IPS-NIHi11 (cell line): ENCODE measurements at regions not wholly inside any gene's neighbourhood (a gene's known extent, or its start where the extent isn't known, plus 50 kb on each side); places are given as distances from the start of the nearest gene placed in this dataset.
"Not testable (repeated sequence)": the region's sequence is repeated elsewhere in the genome, so short reads cannot be mapped to it uniquely, and the experiment has no call there.

ENCODE experiments used
- DNase-seq: peaks from one replicate; pipeline ENCODE4 v3.0.0; 2012; ENCODE audit warnings: mixed read lengths, low spot score

DNA sequence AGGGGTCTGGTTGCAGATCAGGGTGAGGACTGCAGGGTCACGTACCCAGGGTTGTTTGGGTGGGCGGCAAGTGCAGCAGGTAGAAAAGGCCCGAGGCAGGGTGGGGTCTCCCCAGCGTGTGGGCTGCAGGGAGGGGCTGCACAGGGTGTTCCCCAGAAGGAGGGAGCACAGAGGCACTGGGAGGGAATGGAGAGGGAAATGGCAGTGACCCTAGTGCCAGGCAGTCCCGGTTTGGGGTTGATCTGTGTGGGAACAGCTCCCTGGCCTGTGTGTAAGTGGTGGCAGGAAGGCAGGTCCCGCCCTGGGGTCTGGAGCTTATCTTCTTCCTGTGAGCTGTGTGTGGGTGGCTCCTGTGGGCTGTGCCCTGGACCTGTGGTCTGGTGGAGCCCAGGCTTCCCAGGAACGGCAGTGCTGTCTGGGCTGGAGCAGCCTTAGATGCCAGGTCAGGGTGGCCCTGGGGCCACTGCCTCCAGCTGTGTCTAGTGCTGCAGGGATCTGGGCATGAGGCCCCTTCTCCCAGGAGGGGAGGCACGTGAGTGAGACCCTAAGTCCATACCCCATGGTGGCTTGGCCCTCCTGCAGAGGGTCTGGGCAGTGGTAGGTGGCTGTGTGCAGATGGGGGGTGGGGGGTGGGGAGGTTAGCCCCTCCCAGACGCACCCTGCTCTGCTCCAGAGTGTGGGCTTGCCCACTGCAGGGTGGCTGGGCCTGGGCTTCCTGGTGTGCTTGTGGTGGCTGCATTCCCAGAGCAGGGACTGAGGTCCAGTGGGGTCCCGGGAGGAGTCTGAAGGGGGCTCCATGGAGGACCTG is 363.5 kb downstream of the TMEM121 start:
- DNase-seq, result no peak

DNA sequence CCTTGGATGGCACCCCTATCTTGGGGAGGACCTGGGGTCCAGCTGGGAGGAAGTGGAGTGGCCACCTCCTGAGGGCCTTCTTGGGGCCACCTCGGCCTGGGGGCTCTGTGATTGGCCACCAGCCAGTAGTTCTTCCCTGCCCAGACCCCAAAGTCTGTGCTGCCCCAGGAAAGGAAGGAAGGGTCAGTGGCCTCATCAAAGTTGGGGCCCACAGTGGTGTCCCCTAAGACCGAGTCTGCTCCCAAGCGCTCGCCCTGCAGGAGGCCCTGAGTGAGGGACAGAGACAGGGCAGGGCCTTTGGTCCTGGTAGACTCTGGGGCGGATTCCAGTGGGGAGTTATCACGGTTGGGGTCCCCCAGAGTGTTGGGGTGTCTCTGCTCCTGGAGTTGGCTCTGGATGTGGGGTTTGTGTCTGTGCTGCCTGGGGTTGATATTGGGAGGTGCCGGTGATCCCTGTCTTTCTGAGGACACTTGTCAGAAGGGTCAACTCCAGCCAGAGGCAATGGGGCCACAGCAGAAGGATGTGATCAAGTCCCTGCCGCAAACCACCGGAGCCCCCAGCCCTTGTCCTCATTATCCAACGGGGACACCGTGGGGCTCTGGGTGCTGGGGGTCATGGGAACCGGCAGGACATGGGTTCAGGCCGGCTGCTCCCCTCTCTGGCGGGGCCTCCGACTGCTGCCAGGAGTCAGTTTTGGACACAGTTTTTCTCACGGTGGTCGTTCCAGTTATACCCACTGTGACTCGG is 364.3 kb downstream of the TMEM121 start:
- no peak for DNase-seq

DNA sequence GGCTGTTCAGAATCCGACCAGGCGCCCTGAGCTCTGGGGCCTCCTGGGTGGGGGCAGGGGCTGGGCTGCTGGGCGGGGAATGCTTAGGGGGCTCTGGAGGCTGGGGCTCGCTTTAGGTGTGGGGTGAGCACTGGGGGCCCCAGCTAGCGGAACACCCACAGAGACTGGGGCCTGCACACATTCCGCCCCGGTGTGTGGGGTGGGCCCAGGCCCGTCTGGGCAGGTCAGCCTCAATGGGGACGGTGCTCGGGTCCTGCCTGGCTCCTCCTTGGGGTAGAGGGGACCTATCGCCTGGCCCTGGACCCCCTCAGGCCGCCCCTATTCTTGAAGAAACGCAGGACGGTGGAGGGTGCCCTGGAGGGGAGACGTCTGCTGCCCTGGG is 364.8 kb downstream of the TMEM121 start:
- no peak for DNase-seq

DNA sequence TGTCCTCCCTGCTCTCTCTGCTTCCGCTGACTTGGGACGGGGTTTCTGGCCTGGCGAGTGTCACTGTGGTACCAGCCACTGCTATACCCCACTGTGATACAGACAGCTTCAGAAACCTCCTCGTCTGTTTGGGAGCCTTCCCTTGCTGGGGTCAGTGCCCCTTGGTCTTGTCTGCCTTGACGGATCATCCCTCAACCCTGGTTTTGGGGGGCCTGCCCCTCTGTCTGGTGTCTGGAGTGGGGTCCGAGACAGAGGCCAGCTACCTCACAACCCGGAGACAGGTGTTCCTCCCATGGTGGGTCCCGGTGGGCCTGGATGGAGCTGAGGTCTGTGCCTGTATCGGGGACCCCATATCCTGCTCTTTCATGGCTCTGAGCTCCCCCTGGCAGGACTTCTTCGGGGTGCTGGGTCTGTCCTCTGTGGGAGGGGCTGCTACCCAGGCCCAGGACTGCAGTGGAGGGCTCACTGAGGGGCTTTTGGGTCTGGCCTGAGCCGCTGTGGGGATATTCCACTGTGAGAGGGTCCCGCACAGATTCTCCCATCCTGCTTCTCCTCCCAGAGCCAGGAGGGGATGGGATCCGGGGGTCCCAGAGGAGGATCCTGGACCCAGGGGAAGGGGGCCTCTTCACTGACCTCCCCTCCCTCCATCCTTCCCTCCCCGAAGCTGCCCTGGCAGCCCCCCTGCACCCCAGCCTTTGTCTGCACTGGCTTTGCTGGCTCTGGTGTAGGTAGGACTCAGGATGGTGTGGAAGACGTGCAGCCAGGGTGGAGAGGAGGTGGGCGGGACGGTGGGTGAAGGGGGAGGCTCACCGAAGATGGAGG is 365.5 kb downstream of the TMEM121 start:
- no peak for DNase-seq

DNA sequence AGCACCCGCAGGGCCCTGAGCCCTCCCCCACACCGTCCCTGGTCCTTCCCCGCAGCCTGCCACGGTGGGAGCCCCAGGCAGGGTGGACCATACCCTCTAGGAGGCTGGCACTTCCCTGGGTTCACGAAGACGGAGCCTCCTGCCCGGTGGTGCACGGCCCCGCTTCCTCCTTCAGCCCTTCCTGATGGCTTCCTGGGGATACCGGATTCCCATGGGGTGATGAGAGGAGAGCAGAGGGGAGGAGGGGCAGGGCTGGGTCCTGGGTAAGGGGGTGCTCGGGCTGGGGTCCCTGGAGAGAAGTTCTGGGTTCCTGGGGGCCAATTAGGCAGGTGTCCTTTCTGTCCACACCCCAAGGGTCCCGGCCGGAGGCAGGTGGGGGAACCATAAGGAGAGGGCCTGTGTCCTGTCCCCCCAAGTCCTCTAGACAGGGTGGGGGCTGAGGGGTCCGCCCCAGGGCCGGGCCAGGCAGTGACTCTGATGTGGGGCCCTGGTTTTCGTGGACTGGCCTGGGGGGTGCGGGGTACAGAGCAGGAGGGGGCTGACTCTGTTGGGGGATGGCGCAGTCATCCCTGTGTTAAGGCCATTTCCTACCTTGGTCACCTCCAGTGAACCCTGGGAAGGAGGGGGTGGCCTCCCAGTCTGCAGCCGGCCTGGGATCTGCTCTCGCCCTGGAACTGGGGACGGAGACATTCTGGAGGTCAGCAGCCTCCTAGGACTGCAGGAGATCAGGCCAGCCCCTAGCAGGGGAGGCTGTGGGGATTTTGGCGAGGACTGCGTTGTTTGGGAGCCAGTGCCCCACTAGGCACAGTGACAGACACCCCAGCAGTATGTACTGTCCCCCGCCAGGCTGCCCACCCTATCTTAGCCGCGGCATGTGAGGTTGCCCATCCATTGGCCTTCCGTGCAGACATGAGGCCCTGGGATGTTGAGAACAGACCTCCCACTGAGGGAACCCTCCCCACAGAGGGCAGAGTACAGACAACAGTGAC is 366.4 kb downstream of the TMEM121 start:
- not testable (repeated sequence) for DNase-seq

DNA sequence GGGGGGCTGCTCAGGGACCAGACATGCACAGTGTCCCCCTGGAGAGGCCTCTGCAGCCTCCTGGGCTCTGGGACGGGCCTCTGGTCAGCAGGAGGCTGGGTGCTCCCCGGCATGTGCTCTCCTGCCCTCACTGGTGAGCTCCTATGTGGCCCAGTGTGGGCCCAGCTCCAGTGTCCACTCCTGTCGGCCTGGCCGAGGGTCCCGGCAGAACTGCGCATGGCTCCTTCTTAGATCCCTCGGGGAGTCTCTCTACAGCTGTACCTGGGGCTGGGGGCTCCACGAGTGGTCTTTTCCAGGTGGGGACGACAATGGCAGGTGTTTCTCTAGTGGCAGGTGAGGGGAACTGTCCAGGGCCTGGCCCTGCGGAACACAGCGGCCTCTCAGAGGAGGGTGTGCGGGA is 367.3 kb downstream of the TMEM121 start:
- DNase-seq, result not testable (repeated sequence)

DNA sequence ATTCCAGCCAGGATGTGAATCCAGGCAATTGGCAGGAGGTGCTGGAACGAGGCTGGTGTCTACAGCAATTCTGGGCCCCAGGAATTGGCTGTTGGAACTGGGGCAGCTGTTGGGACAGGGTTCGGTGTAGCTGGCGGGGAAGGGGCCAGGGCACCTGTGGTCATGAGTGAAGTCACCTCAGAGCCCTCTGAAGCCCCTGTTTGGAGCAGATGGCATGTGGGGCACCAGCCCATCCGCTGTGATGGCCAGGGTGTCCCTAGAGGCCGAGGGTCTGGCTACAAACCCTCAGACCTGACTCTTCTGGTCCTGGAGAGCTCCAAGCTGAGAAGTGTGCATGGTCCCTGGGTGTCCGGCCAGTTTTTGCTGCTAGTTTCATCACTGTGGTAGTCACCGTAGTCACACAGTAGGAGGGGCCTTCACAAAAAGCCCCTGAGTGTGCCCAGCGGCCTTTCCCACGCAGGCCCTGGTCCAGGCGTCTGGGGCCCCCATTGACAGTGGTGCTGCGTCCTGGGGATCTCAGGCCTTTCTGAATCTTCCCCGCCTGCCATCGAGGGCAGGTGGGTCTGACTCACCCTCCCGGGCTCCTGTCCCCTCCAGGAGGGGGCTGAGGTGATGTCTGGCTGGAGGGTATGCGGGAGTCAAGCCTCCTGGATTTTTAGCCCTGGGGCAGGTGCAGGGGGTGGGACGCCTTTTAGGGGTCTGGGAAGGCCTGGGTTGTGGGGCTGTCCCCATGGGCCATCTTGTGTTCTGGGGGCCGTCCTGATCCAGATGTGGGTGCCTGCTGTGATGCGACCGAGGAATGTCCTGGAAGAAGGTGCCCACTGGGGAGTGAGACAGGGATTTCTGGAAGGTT is 368.0 kb downstream of the TMEM121 start:
- no peak for DNase-seq

DNA sequence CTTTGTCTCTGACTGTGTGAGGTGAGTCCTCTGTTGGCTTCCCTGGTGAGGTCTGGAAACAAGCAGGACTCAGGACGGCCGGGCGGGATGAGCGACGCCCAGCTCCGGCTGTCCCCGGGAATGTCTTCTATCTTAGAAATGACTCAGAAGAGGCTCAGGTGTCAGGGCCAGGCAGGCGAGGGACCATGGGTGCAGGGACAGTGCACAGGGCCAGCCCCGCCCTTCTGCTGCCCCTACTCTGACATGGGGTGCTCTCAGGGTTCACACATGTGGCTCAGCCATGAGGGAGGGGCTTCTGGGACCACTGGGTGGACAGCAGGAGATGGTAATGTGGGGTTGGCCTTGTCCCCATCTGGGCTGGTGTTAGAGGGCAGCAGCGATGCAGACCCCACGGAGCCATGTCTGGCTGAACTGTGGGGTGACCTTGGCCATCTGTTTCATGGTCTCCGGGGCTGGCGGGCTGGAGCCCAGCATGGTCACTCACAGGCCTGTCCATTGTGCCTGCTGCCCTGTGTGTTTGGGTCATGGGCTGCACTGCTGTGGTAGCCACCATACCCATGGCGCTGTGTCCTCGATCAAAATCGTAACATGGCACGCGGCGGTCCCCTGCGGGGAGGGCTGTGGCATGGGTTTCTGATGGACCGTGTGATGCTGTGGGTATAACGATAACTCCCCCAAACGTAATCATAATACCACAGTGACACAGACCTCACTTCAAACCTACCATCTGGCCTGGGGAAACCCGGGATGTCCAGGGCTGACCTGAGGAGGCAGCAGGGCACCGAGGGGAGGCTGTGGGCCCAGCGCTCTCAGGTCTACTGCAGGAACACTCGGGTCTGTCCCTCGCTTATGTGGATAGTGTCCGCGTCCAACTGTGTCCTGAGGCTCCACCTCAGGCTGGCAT is 368.8 kb downstream of the TMEM121 start:
- no peak for DNase-seq

DNA sequence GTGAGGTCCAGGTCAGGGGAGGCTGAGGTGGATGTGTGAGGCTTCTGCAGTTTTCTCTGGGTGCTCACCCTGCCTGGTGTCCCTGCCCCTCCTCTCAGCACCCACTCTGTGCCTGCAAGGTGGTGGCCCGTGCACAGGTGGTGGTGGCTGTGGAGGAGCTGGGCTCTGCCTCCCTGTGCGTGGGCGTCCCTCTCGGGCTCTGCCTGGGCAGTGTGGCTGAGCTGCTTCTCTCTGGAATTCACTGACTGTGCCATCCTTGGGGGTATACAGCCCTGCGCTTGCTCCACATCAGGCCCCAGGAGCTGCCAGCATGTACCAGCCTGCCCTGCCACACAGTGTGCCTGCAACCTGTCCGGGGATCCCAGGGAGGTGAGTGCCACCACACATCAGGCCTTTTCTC is 369.8 kb downstream of the TMEM121 start:
- not testable (repeated sequence) for DNase-seq

DNA sequence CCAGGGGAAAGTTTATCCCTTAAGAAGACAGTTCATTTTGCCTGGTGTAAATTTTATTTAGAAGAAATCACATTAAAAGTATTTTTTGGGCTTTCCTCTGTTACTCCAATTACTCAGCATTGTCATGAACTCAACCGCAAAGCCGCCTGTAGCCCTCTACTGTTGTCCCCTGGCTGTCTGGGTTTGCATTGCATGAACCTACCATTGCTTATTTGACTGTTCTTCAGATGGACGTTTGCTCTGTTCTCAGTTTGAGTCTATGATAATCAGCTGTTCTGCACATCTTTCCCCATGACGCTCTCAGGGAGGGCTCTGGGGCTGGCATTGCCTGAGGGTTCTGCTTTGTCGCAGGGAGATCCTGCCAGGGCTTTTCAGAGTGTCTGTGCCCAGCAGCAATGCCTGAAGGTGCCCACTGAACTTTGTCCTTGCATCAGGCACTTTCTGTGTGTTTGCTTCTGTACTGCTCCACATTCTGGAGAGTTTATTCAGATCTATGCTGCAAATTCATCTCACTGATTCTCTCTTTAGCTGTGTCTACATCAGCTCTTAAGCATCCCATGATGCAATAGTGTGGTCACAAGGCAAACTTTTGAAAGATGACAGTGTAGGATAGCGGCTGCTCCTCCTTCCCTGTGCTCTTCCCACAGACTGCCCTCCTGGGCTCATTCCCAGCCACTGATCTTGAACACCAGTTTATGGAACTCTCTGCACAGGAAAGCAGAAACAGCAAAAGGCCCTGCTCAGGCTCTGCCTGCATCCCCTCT is 370.8 kb downstream of the TMEM121 start:
- DNase-seq, result not testable (repeated sequence)

DNA sequence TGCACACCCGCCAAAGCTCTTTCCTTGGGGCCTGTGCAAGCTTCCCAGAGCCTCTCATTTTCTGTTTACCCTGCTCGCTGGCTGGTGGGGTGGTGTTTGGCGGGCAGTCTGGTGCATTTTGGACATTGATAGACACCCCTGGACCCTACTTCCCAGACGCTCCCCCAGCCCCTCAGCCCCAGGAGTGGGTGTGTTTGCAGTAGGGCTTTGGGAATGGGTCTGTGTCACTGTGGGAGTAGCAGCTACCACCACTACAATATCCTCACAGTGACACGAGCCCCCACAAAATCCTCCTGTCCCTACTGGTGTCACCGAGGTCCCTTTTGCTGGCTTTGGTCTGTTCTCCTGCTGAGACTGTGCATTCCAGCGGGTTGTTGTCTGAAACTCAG is 371.3 kb downstream of the TMEM121 start:
- DNase-seq, result no peak

DNA sequence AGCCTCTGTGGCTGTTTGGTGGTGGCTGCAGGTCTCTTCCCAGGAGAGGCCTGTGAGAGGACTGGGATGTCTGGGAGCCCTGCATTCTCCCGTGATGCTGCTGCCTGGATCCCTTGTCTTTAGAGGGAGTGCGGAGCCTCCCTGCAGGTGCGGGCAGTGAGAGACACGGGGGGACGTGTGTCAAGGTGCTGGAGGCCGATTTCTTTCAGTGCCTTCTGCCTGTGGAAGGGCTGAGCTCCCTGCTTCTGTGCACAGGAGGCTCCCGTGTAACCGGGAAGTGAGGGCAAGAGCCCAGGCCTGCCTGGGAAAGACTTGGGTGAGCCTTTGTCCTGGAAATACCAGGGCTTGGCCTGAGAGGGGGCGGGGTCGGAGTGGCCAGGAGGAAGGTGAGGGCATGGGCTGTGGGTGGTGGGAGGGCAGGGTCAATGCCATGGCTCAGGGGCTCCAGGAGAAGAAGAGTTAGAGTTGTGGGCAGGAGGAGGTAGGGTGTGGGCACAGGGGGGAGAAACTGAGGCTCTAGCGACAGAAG is 372.2 kb downstream of the TMEM121 start:
- DNase-seq, result no peak

DNA sequence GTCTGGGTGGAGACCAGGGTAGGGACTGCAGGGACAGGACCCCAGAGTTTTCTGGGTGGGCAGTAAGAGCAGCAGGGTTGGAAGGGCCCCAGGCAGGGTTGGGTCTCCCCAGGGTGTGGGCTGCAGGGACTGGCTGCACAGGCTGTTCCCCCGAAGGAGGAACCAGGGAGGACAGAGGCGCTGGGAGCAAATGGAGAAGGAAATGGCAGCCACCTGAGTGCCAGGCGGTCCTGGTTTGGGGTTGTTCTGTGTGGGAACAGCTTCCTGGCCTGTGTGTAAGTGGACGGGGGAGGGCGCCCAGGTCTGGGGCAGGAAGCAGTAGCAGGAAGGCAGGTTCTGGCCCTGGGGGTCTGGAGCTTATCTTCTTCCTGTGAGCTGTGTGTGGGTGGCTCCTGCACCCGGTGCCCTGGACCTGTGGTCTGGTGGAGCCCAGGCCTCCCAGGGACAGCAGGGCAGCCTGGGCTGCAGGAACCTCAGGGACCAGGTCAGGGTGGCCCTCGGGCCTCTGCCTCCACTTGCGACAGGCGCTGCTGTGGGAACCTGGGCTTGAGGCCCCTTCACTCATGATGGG is 372.8 kb downstream of the TMEM121 start:
- no peak for DNase-seq

DNA sequence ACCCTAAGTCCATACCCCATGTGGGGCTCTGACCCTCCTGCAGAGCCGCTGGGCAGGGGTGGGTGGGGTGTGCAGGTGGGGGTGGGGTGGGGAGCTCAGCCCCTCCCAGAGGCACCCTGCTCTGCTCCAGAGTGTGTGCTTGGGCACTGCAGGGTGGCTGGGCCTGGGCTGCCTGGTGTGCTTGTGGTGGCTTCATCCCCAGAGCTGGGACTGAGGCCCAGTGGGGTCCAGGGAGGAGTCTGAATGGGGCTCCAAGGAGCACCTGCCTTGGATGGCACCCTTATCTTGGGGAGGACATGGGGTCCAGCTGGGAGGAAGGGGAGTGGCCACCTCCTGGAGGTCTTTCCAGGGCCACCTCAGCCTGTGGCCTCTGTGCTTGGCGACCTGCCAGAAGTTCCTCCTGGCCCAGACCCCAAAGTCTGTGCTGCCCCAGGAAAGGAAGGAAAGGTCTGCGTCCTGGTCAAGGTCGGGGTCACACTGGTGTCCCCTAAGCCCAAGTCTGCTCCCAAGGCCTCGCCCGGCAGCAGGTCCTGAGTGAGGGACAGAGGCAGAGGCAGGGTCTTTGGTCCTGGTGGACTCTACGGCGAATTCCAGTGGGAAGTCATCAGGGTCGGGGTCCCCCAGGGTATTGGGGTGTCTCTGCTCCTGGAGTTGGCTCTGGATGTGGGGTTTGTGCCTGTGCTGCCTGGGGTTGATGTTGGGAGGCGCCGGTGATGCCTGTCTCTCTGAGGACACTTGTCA is 373.4 kb downstream of the TMEM121 start:
- no peak for DNase-seq

DNA sequence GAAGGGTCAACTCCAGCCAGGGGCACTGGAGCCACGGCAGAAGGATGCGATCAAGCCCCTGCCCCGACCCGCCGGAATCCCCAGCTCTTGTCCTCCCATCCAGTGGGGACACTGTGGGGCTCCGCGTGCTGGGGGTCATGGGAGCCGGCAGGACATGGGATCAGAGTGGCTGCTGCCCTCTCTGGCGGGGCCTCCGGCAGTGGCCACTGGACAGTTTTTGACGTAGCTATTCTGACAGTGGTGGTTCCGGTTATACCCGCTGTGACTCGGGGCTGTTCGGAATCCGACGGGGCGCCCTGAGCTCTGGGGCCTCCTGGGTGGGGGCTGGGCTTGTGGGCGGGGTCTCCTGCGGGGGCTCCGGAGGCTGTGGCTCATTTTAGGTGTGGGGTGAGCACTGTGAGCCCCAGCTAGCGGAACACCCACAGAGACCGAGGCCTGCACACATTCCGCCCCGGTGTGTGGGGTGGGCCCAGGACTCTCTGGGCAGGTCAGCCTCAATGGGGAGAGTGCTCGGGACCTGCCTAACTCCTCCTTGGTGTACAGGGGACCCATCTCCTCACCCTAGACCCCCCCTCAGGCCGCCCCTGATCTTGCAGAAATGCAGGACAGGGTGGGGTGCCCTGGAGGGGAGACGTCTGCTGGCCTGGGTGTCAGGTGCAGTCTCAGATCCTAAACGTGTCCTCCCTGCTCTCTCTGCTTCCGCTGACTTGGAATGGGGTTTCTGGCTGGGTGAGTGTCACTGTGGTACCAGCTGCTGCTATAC is 374.2 kb downstream of the TMEM121 start:
- DNase-seq, result no peak

DNA sequence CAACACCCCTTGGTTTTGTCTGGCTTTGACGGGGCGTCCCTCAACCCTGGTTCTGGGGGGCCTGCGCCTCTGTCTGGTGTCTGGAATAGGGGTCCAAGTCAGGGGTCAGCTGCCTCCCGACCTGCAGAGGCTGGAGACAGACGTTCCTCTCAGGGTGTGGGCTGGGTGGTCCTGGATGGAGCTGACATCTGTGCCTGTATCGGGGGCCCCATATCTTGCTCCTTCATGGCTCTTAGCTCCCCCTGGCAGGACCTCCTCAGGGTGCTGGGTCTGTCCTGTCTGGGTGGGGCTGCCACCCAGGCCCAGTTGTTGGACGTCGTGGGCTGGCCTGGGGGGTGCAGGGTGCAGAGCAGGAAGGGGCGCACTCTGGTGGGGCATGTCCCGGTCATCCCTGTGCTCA is 374.8 kb downstream of the TMEM121 start:
- no peak for DNase-seq
